GM18511 (cell line): ENCODE measurements at regions not wholly inside any gene's neighbourhood (a gene's known extent, or its start where the extent isn't known, plus 50 kb on each side); places are given as distances from the start of the nearest gene placed in this dataset.
"Not testable (repeated sequence)": the region's sequence is repeated elsewhere in the genome, so short reads cannot be mapped to it uniquely, and the experiment has no call there.

Experiments used
- ATAC-seq: cut with Tn5 transposase; IDR thresholded peaks from one replicate; pipeline ENCODE4 v1.9.1; 2021; ENCODE audit warnings: mild to moderate bottlenecking, moderate library complexity; ENCODE audit not compliant: unreplicated experiment

- ATAC-seq: not testable (repeated sequence)
These were observed 54.2 kb upstream of the ROPN1B start for GRCh38 chr3:125914608-125915436.

GRCh38 chr3:125915437-125915787, 53.6 kb upstream of the ROPN1B start:
- ATAC-seq: not testable (repeated sequence)

GRCh38 chr3:125915792-125916375, 53.1 kb upstream of the ROPN1B start:
- peak; percentile 82 for ATAC-seq

DNA sequence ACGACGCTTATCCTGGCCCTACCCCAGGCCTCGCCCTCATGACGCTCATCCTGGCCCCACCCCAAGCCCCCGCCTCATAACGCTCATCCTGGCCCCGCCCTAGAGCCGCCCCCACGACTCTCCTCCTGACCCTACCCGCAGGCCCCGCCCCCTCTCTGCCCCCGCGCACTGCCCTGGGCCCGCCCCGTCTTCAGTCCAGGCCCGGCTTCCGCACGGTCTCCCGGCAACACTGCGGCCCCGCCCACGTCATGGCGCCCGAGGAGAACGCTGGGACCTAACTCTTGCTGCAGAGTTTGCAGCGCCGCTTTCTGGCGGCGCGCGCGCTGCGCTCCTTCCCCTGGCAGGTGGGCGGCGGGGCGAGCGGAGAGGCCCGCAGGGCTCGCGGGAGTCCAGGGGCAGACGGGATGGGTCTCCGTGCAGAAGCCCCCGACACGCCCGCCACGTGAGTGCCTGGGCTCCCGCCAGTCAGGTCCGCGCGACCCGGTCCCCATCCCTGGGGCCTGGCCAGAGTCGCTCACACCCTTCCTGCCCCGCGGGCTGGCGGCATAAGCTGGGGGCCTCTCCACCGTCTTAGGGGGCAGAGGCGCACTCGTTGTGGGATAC, 52.5 kb upstream of the ROPN1B start:
- ATAC-seq: peak; percentile 80

- not testable (repeated sequence) for ATAC-seq
These were observed 51.9 kb upstream of the ROPN1B start for GRCh38 chr3:125917020-125917549.

GRCh38 chr3:125918024-125918423, 51.0 kb upstream of the ROPN1B start:
- ATAC-seq: not testable (repeated sequence)

GRCh38 chr3:125918451-125918850, 50.5 kb upstream of the ROPN1B start:
- ATAC-seq: not testable (repeated sequence)

DNA sequence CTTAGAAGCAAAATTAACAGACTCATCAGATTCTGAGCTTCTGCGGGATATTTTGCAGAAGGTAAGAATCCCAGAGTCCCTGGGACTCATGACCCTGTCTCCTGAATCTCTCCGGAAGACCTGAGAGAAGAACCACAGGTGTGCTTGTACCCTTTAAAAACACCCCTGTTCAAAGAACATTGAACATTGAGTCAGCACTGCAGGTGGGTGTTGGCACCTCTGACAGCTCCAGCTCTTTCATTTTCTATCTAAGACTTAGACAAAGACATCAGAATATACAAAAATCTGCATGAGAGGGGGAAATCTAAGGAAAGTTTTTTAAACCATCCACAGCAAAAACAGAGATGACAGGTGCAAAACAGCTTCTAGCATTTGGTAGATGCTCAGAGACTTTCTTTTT, 50.1 kb upstream of the ROPN1B start:
- not testable (repeated sequence) for ATAC-seq
